NCI-H524 treated with DMSO at 0.1 percent for 48 hours (cell line): ENCODE measurements at regions not wholly inside any gene's neighbourhood (a gene's known extent, or its start where the extent isn't known, plus 50 kb on each side); places are given as distances from the start of the nearest gene placed in this dataset.
"Not testable (repeated sequence)": the region's sequence is repeated elsewhere in the genome, so short reads cannot be mapped to it uniquely, and the experiment has no call there.

Source experiments
- DNase-seq: peaks from one replicate; lab custom pipeline; 2025; lab: John Stamatoyannopoulos, UW

DNA sequence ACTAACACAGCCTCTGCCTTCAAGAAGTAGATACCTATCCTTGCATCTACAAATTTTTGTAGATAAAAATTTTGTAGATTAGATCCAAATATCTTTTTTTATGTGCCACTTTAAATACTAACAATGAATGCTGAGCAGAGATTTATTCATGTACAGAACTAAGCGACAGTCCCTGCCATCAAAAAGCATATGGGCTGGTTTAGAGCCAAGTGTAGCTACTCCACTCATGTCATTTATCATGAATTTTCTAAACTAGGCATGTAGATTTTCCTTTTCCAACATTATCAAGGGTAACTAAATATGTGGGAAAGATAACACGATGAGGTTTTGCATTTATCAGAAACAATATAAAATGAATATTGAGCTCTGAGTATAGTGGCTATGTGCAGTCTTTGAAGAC, 857.5 kb downstream of the XPNPEP1 start:
- no peak for DNase-seq

DNA sequence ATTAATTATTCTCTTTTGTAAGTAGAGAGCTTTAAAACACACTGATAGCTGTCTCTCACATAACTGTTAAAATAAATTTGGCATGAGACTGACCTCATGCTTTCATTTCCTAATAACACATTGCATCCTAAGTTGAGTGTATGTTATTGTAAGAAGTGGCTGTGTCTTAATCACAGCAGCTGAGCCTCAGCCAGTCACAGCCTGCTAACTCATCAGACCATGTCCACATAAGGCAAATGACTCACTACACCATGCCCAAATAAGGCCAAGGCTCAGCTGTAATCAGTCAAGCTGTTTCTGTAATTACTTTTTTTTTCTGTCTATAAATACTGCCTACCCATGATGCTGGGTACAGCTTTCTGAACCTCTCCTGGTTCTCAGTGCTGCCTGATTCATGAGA, 860.9 kb downstream of the XPNPEP1 start:
- no peak for DNase-seq

DNA sequence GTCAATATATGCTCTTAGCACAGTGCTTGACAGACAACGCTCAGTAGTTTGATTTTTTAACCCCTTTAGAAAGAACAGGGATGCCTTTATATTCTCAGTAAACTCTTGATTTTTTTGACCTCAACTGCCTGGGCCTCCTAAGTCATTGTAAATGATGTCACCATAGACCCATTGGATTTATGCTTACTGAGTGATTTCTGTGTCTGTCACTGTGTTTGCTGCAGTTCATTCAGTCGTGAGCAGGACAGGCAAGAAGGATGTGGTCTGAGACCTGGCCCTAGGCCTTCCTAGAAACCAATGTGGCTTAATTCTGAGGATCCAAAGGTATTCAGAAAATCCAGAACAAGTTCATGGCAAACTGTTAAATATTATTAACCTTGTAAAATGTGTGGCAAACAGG, 868.1 kb downstream of the XPNPEP1 start:
- DNase-seq, result no peak

DNA sequence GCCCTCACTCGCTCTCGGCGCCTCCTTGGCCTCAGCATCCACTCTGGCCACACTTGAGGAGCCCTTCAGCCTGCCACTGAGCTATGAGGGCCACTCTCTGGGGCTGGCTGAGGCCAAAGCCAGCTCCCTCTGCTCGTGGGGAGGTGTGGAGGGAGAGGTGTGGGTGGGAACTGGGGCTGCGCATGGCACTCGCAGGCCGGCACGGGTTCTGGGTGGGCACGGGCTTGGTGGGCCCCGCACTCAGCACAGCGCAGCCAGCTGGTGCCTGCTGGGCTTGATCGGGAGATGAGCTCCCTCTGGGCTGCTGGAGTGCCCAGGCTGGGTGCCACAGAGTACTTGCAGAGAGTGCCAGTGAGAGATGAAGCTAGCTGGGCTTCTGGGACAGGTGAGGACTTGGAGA, 875.5 kb downstream of the XPNPEP1 start:
- DNase-seq, result no peak

DNA sequence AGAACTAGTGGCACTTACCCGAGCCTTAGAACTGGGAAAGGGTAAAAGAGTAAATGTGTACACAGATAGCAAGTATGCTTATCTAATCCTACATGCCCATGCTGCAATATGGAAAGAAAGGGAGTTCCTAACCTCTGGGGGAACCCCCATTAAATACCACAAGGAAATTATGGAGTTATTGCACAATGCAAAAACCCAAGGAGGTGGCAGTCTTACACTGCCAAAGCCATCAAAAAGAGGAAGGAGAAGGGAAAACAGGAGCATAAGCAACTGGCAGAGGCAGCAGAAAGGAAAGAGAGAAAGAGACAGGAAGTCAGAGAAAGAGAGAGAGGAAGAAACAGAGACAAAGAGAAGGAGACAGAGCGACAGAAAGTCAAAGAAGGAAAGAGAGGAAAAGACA, 876.9 kb downstream of the XPNPEP1 start:
- DNase-seq, result not testable (repeated sequence)

DNA sequence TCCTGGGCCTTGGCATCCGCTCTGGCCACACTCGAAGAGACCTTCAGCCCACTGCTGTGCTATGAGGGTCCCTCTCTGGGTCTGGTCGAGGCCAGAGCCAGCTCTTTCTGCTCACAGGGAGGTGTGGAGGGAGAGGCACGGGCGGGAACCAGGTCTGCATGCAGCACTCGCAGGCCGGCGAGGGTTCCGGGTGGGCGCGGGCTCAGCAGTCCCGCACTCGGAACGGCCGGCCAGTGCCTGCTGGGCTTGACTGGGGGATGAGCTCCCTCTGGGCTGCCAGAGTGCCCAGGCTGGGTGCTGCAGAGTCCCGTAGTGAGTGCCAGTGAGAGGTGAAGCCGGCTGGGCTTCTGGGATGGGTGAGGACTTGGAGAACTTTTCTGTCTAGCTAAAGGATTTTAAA, 882.7 kb downstream of the XPNPEP1 start:
- no peak for DNase-seq

DNA sequence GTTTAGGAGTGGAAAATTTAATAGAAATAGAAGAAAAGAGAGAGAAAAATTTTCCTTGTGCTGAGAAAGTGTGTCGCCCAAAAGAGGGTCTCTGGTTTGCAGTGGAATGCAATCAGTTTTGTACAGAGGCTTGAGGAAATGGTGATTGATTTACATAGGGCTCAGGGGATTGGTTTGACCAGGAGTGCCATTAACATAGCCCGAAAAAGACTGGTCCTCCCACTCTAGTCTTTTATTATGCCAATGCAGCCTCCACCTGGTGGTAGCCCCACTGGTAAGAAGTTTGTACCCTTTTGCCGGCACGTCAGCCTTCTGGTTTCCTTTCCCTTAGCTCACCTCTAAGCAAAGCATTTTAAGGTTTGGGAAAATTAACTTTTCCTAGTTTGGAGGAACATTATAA, 885.3 kb downstream of the XPNPEP1 start:
- DNase-seq, result no peak

DNA sequence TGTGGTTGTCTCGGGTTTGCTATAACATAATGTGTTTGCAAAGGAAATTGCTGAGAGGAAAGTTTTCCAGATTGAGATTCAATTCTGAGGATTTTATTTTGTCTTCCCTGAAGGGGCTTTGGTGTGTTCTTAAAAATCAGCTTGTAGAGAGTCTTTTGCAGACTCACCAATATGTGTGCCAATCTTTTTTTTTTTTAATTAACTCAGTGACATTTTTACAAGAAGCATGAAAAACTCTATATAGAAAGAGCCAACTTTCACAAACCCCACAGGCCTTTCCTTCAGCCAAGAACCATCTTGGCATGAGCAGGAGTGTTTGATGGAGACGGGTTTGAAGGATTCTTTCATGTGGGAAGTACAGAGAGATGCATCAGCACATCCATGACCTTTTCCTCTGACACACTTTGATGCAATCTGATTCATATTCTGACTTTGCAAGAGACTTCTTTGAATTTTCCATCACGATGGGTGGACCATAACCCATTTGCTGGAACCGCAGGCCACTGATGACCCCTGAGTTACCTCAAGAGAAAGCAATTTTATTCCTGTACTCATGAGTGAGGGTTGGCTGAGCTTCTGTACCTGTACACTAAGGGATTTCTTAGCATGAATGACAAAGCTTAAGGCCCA, 892.6 kb downstream of the XPNPEP1 start:
- DNase-seq, result no peak

DNA sequence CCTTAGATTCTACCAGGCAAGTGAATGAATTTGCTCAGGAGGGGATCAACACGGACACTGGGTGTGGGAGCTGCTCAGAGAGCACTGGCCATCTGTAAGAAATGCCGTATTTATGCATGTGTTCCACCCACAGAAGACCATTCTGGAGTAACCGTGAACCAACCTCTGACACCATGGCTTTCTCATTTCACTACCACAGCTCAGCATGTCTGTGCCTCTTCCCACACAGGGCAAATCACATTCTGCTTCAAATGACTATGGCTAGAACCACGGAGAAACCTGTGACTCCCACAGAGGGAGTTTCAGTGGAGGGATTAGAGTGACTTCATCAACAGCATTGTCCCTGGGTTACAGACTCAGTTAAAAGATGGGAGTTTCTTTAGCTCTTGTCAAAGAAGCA, 893.4 kb downstream of the XPNPEP1 start:
- DNase-seq, result no peak

DNA sequence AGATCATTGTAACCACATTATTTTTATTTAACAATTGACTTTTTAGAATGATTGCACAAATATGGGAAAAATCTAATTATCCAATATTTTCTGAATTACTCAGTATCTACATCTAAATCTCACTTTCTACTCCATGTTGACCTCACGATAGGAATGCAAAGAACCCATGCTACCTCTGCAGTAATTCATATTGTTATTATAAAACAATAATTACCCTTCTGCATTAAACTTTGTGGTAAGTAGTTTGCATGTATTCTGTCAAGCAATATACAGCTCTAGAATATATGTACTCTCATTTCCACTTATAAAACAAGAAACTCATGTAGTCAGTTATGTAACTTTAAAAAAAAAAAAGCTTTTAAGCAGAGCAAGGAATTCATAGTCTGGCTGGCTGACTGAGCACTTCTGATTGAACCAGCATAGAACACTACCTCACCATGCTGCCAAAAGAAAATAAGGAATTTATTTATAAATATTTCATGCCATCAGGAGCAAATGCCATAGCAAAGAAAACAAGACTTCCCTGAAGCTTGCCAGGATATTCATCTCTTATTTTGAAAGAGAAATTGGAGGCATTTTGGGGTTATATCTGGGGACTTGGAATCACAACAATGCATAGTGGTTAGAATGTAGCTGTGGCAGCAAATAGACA, 895.7 kb downstream of the XPNPEP1 start:
- DNase-seq, result no peak

DNA sequence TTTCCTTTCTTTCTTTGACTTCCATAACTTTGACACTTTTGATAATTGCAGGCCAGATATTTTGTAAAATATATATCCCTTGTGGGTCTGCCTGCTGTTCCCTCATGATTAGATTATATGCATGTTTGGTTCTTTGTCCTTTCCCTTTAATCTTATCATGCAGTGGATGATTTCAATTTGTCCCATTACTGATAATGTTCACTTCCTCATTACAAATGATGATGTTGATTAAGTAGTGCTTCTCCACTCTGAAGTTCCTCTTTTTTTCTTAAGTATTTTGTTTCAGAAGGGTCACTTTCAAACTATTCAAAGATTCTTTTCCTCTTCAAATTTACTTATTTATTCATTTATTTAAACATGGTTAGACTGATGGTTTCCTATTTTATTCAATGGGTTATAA, 898.1 kb downstream of the XPNPEP1 start:
- no peak for DNase-seq

DNA sequence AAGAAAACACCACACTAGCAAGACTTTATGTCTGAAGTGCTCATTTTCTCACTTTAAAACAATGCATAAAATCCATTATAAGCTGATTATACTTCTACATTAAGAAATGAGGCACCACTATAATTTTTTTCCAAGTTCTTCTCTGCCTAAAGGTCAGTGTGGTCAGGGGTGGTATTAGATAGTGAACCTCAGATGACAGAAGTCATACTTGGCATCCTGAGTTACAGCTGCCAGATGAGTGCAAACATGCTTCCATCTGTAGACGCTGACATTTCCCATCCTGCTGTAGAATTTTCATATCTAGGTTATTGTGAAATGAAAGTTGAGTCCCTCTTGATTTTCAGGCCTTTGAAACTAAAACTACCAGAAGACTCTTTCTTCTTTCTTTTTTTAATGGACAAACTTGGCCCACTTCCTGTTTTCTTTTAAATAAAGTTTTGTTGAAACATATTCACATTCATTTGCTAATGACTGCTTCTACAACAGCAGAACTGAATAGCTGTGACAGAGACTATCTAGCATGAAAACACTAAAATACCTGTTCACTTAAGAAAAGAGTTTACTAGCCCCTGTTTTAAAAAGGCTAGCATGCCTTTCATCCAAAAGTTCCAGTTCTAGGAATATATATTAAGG, 900.8 kb downstream of the XPNPEP1 start:
- no peak for DNase-seq

DNA sequence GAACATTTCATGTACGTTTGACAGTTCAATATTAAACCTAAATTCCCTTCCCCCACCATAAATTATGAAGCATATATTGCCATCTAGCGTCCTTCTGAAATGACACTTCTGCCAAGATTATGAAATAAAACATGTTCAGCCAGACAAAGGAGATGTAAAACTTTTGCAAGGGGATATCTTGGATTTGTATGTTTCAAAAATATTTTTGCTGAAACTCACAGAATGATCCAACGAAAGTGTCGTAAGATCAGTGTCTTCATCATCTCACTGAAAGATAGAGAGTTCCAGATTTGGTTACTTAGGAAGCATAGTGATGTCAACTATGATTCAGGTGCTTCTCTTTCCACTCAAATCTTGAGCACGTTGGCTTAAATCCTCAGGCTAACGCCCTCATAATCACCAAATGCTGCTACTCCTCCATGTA, 904.3 kb downstream of the XPNPEP1 start:
- no peak for DNase-seq

DNA sequence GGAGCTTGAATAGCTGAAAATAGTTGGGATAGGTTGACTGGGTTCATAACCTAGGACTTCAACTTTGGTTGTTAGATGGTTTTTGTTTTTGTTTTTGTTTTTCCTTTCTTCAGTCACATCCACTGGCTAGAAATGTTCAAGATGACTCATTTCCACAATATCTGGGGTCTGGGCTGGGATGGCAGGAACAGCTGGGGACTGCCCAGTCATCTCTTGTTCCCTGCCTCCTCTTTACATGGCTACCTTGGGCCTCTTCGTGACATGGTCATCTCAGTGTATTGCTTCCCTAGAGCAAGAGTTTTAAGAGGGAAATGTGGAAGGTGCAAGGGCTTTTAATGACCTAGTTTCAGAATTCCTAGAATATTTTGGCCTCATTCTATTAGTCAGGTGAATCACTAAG, 915.8 kb downstream of the XPNPEP1 start:
- no peak for DNase-seq

DNA sequence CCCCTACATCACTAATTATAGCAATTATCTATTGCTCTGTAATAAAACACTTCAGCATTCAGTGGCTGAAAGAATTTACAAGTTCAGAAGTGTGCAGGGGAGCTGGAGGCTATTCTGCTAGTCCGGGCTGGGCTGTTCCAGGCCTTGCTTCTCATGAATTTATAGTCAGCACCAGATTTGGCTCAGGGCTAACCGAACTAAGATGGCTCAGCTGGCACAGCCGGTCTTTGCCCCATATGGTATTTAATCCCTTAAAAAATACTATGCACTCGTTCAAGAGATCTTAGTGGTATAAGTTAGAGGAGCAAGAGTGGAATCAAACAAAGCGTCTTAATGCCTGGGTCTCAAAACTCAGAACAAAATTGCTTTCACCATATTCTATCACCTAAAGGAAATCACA, 932.9 kb downstream of the XPNPEP1 start:
- DNase-seq, result no peak

DNA sequence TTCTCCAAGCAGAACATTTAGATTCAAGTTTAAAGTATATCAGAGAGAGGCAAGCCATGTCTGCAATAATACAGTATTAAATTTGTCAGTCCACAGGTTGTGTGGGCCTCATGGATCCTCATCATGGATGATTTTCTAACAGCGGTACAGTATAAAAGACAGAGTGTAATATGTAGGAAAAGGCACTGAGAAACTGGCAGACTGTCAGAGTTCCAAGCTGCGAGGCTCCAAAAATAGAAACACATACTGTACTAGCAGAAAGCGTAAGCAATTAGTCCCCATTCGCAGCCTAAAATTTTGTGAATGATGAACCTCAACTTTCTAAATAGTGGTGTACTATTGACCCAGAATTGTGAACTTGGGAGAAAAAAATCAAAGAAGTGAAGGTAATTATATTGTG, 933.3 kb downstream of the XPNPEP1 start:
- DNase-seq, result no peak

DNA sequence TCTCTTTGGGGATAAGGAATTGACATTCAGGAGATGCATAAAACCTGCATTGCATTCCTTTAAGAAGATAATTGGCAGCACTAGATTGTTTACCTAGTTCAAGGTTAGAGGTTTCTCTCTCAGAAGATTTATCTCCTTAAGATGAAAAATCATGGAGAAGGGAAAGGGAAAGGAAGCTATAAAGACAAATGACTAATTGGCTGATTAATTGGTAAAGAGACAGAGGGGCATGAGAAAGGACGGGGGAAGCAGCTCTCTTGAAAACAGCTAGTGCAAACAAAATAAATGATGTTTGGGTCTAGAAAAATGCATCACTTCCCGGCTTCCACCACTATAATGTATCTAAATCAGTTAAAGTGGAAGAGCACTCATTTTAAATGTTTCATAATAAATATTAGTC, 941.2 kb downstream of the XPNPEP1 start:
- no peak for DNase-seq

DNA sequence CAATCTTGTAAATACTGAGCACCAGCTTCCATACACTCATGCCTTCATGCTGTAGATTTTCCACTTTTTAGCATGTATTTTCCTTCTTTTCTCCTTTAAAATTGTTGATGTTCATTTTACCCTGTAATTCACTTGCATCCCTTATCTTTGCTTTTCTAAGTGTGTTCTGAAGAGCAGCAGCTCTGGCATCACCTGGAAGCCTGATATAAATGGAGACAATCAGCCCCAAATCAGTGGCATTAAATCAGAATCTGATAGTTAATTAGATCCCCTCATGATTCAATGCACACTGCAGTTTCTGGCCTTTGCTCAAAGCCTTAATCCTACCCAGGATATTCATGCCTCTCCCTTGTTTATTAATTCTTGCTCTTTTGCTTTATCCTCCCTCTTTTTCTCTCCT, 942.4 kb downstream of the XPNPEP1 start:
- no peak for DNase-seq

DNA sequence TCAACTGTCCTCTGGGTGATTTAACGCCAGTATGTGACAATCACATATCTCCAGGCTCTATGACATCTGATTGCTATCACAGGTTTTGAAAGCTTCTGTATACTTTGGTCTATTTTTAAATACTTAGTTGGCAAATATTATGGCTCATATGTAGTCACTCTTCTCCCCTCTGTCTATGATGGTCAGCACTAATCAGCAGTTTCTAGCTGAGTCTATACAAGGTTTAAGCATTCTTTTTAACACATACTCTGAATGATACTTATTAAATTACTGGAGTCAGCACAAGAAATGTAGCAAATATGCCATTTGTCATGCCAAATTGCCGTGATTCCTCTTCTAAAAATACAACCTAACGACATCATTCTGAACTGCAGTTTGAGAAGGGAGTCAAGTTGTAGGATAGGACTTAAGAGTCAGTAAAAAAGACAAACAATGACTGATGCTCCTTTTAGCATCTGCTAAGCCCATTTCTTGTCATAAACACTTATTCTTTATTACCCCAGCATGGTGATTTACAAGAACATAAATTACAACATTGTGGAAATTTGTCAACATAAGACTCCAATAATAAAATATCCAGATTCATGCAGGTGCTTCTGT, 947.8 kb downstream of the XPNPEP1 start:
- no peak for DNase-seq

DNA sequence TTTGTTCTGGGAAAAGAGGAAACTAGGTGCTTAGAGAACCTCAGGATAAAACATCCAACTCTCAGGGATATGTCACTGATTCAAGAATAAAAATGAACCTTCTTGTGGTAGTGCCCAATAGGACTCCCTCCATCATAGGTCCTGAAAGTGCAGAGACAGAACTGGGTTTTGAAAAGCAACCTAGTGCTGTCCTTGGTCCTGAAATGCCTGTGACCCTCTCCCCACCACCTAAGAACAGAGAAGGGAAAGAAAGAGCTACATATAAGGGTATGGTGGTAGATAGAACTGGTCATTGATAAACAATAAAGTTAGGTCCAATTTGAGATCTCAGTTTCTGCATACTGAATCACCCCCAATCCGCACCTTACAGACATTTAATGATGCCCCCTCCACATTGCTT, 953.3 kb downstream of the XPNPEP1 start:
- DNase-seq, result no peak

DNA sequence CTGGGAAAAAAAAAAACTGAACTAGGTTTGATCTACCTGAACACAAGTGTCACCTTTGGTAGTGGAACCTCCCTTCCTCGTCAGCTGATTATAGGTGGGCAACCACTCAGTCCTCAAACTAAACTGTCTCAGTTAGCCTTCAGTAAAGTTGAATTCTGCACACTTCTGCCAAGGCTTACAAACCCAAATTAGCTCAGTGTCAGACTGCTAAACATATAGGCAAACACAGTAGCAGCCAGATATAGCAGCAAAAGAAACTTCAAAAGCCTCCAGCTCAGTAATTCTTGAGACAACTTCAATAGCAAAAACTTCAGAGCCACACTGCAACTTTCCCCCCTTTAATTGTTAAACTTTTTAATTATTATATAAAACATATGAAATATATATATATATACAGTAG, 956.9 kb downstream of the XPNPEP1 start:
- DNase-seq, result no peak

DNA sequence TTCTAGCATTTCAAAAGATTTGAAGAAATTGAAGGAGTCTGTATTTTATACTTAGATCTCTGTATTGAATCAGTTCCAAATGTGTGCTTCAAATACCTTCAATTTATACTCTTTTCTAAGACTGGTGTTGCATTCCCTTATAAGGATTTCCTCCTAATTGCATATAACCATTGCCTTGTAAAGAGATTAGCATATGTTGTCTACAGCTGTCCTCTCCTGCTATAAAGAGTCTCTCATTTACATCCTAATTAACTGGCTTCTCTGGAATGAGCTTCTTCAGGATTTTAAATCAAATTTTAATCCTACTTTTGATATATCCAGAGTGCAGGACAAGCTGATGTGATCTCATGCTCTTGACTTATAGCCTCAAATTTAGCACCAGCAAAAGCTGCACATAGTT, 957.3 kb downstream of the XPNPEP1 start:
- no peak for DNase-seq

DNA sequence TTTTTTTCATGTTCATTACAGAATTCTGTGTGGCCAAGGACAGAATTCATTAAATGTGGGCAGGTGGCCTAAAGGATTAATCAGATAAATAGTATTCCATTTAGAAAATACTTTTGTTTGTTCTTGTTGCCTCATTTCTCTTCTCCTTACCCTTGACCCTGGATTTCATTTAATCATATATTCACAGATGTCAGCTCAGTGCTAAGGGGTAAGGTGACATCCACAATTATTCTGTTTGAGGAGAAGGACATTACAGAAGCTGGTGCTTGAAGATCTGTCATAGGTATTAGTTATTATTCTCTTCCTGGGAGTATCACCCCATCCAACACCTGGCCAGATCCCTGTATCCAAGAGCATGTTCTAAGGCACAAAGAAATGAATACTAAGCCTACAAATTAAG, 961.1 kb downstream of the XPNPEP1 start:
- DNase-seq, result no peak
